Natural killer cell treated with Interleukin-12 subunit alpha and Interleukin-12 subunit beta and Interleukin-15 and Interleukin-18, amount 100 ng/mL, for 72 hours (primary cell): ENCODE measurements at regions not wholly inside any gene's neighbourhood (a gene's known extent, or its start where the extent isn't known, plus 50 kb on each side); places are given as distances from the start of the nearest gene placed in this dataset.

ENCODE experiments used
- ATAC-seq, 2 donors: fragments of 150-1000 bp; cut with Tn5 transposase in 1 of 2; sonication (Bioruptor Pico), chemical (Tn5 transposase) in 1 of 2; 2 replicates each; pipeline ENCODE4 v1.10.0; 2021
- DNase-seq: peaks from one replicate; pipeline ENCODE4 v3.0.0; 2022; ENCODE audit warnings: low spot score
- H3K27ac Mint-ChIP-seq, 2 donors: 1 replicate in 1 of 2; 2 replicates in 1 of 2; pipeline ENCODE4 v1.8.0; 2022; ENCODE audit warnings: mixed read lengths in 2 of 2, mild to moderate bottlenecking in 1 of 2, moderate library complexity in 1 of 2
- H3K27me3 Mint-ChIP-seq, 2 donors: 1 replicate in 1 of 2; 2 replicates in 1 of 2; pipeline ENCODE4 v1.8.0; 2022; ENCODE audit warnings: mixed read lengths in 2 of 2
- H3K36me3 Mint-ChIP-seq: one replicate; pipeline ENCODE4 v1.8.0; 2022; ENCODE audit warnings: mixed read lengths
- H3K4me1 Mint-ChIP-seq, 2 donors: 1 replicate in 1 of 2; 2 replicates in 1 of 2; pipeline ENCODE4 v1.8.0; 2022; ENCODE audit warnings: low read depth in 2 of 2, mixed read lengths in 2 of 2, mild to moderate bottlenecking in 1 of 2
- H3K4me3 Mint-ChIP-seq: one replicate; pipeline ENCODE4 v1.8.0; 2022; ENCODE audit warnings: mixed read lengths
- H3K9me3 Mint-ChIP-seq: 2 replicates; pipeline ENCODE4 v1.8.0; 2022; ENCODE audit warnings: mixed read lengths

- no peaks in the 10 kb centered on the region for H3K9me3 Mint-ChIP-seq
- ATAC-seq (no peak), DNase-seq (no peak)
- H3K27me3 Mint-ChIP-seq: no peaks in the 10 kb centered on the region
- H3K27ac Mint-ChIP-seq: no peak overlapping the region
- no peaks in the 10 kb centered on the region for H3K36me3 Mint-ChIP-seq
- H3K4me1 Mint-ChIP-seq: no peaks in the 10 kb centered on the region
- H3K4me3 Mint-ChIP-seq: no peak overlapping the region
These were observed 330.2 kb downstream of the RBM43 start for GRCh38 chr2:150931451-150931850.

GRCh38 chr2:150925611-150926010, 336.1 kb downstream of the RBM43 start:
- no peaks in the 10 kb centered on the region for H3K4me1 Mint-ChIP-seq
- no peaks in the 10 kb centered on the region for H3K36me3 Mint-ChIP-seq
- no peaks in the 10 kb centered on the region for H3K27me3 Mint-ChIP-seq
- no peak for DNase-seq
- H3K4me3 Mint-ChIP-seq: no peak overlapping the region
- ATAC-seq: no peak
- H3K27ac Mint-ChIP-seq: no peak overlapping the region
- peaks cover 7% of the 10 kb centered on the region for H3K9me3 Mint-ChIP-seq

GRCh38 chr2:150924878-150925277, 336.8 kb downstream of the RBM43 start:
- no peaks in the 10 kb centered on the region for H3K4me1 Mint-ChIP-seq
- H3K9me3 Mint-ChIP-seq: peaks cover 7% of the 10 kb centered on the region
- DNase-seq: no peak
- no peak overlapping the region for H3K27ac Mint-ChIP-seq
- H3K4me3 Mint-ChIP-seq: no peak overlapping the region
- ATAC-seq: no peak
- no peaks in the 10 kb centered on the region for H3K27me3 Mint-ChIP-seq
- H3K36me3 Mint-ChIP-seq: no peaks in the 10 kb centered on the region

GRCh38 chr2:150919901-150920300, 341.8 kb downstream of the RBM43 start:
- ATAC-seq (no peak), DNase-seq (no peak)
- H3K27ac Mint-ChIP-seq: no peak overlapping the region
- H3K27me3 Mint-ChIP-seq: no peaks in the 10 kb centered on the region
- peaks cover 3% of the 10 kb centered on the region for H3K9me3 Mint-ChIP-seq
- H3K4me1 Mint-ChIP-seq: no peaks in the 10 kb centered on the region
- H3K36me3 Mint-ChIP-seq: no peaks in the 10 kb centered on the region
- no peak overlapping the region for H3K4me3 Mint-ChIP-seq

GRCh38 chr2:150917961-150918713, 343.5 kb downstream of the RBM43 start:
- Mint-ChIP-seq H3K4me3 (no peak overlapping the region), H3K9me3 (peaks cover 3% of the 10 kb centered on the region), H3K36me3 (no peaks in the 10 kb centered on the region), H3K4me1 (no peaks in the 10 kb centered on the region), H3K27me3 (no peaks in the 10 kb centered on the region), H3K27ac (no peak overlapping the region)
- ATAC-seq (no peak), DNase-seq (no peak)

- no peak for DNase-seq
- Mint-ChIP-seq H3K27ac (no peak overlapping the region), H3K9me3 (no peaks in the 10 kb centered on the region), H3K4me3 (no peak overlapping the region), H3K36me3 (no peaks in the 10 kb centered on the region), H3K27me3 (no peaks in the 10 kb centered on the region), H3K4me1 (no peaks in the 10 kb centered on the region)
- ATAC-seq: no peak
These were observed 344.9 kb downstream of the RBM43 start for GRCh38 chr2:150916467-150917396.

GRCh38 chr2:150911766-150912280, 349.8 kb downstream of the RBM43 start:
- H3K4me3 Mint-ChIP-seq: no peak overlapping the region

GRCh38 chr2:150909613-150910012, 352.1 kb downstream of the RBM43 start:
- DNase-seq (no peak), ATAC-seq (no peak)
- H3K27ac Mint-ChIP-seq: no peak overlapping the region
- no peaks in the 10 kb centered on the region for H3K36me3 Mint-ChIP-seq
- no peak overlapping the region for H3K4me3 Mint-ChIP-seq
- H3K27me3 Mint-ChIP-seq: no peaks in the 10 kb centered on the region
- no peaks in the 10 kb centered on the region for H3K4me1 Mint-ChIP-seq
- peaks cover 4% of the 10 kb centered on the region for H3K9me3 Mint-ChIP-seq

More at GRCh38 chr2:150911766-150912280, 349.8 kb downstream of the RBM43 start:
- no peak for ATAC-seq
- DNase-seq: no peak
- no peaks in the 10 kb centered on the region for H3K27me3 Mint-ChIP-seq
- no peaks in the 10 kb centered on the region for H3K36me3 Mint-ChIP-seq
- peaks cover 3% of the 10 kb centered on the region for H3K9me3 Mint-ChIP-seq
- no peak overlapping the region for H3K27ac Mint-ChIP-seq
- no peaks in the 10 kb centered on the region for H3K4me1 Mint-ChIP-seq

- no peak for ATAC-seq
- no peak for DNase-seq
- Mint-ChIP-seq H3K36me3 (no peaks in the 10 kb centered on the region), H3K4me3 (no peak overlapping the region), H3K9me3 (peaks cover 9% of the 10 kb centered on the region), H3K4me1 (no peaks in the 10 kb centered on the region), H3K27ac (no peak overlapping the region), H3K27me3 (no peaks in the 10 kb centered on the region)
These were observed 352.6 kb downstream of the RBM43 start for GRCh38 chr2:150909090-150909489.

GRCh38 chr2:150907466-150907865, 354.2 kb downstream of the RBM43 start:
- Mint-ChIP-seq H3K27ac (no peak overlapping the region), H3K4me3 (no peak overlapping the region), H3K4me1 (no peaks in the 10 kb centered on the region), H3K27me3 (no peaks in the 10 kb centered on the region), H3K9me3 (peaks cover 10% of the 10 kb centered on the region), H3K36me3 (no peaks in the 10 kb centered on the region)
- DNase-seq (no peak), ATAC-seq (no peak)

- Mint-ChIP-seq H3K27ac (no peak overlapping the region), H3K4me1 (no peaks in the 10 kb centered on the region), H3K36me3 (no peaks in the 10 kb centered on the region), H3K9me3 (peaks cover 16% of the 10 kb centered on the region), H3K27me3 (no peaks in the 10 kb centered on the region), H3K4me3 (no peak overlapping the region)
- DNase-seq: no peak
- no peak for ATAC-seq
These were observed 358.2 kb downstream of the RBM43 start for GRCh38 chr2:150903461-150903860.

GRCh38 chr2:150903055-150903454, 358.6 kb downstream of the RBM43 start:
- Mint-ChIP-seq H3K27me3 (no peaks in the 10 kb centered on the region), H3K4me1 (no peaks in the 10 kb centered on the region), H3K27ac (no peak overlapping the region), H3K4me3 (no peak overlapping the region), H3K9me3 (peaks cover 19% of the 10 kb centered on the region), H3K36me3 (no peaks in the 10 kb centered on the region)
- no peak for DNase-seq
- ATAC-seq: no peak

GRCh38 chr2:150900913-150901312, 360.8 kb downstream of the RBM43 start:
- Mint-ChIP-seq H3K9me3 (peaks cover 23% of the 10 kb centered on the region), H3K4me1 (no peaks in the 10 kb centered on the region), H3K27ac (no peak overlapping the region), H3K4me3 (no peak overlapping the region), H3K36me3 (no peaks in the 10 kb centered on the region), H3K27me3 (no peaks in the 10 kb centered on the region)
- DNase-seq: no peak
- ATAC-seq: no peak

GRCh38 chr2:150895968-150896367, 365.7 kb downstream of the RBM43 start:
- Mint-ChIP-seq H3K9me3 (peaks cover 26% of the 10 kb centered on the region), H3K27ac (no peak overlapping the region), H3K4me1 (no peaks in the 10 kb centered on the region), H3K27me3 (no peaks in the 10 kb centered on the region), H3K4me3 (no peak overlapping the region), H3K36me3 (no peaks in the 10 kb centered on the region)
- no peak for DNase-seq
- ATAC-seq: no peak
